CD4-positive, alpha-beta T cell treated with Interleukin-10 for 1 hour (primary cell): ENCODE measurements at regions not wholly inside any gene's neighbourhood (a gene's known extent, or its start where the extent isn't known, plus 50 kb on each side); places are given as distances from the start of the nearest gene placed in this dataset.

Experiments used
- DNase-seq: peaks from one replicate; pipeline ENCODE4 v3.0.0-alpha.2; 2020

GRCh38 chr3:59442046-59442445 is 392.2 kb upstream of the CFAP20DC start:
- no peak for DNase-seq

GRCh38 chr3:59440285-59441028 is 390.6 kb upstream of the CFAP20DC start:
- DNase-seq = no peak

- DNase-seq = no peak
Observed at GRCh38 chr3:59438492-59438891, 388.7 kb upstream of the CFAP20DC start.

GRCh38 chr3:59436164-59436958 is 386.5 kb upstream of the CFAP20DC start:
- DNase-seq = peak; percentile 26

- no peak for DNase-seq
Observed at GRCh38 chr3:59433546-59433945, 383.7 kb upstream of the CFAP20DC start.

GRCh38 chr3:59432665-59433064 is 382.8 kb upstream of the CFAP20DC start:
- no peak for DNase-seq

- DNase-seq = no peak
Observed at GRCh38 chr3:59430341-59430740, 380.5 kb upstream of the CFAP20DC start.

GRCh38 chr3:59429198-59429597 is 379.4 kb upstream of the CFAP20DC start:
- no peak for DNase-seq

- DNase-seq = peak; percentile 21
Observed at GRCh38 chr3:59426821-59427565, 377.2 kb upstream of the CFAP20DC start.

- peak; percentile 53 for DNase-seq
Observed at GRCh38 chr3:59425942-59426341, 376.1 kb upstream of the CFAP20DC start.

GRCh38 chr3:59425371-59425770 is 375.5 kb upstream of the CFAP20DC start:
- DNase-seq = no peak

GRCh38 chr3:59424268-59425010 is 374.6 kb upstream of the CFAP20DC start:
- peak; percentile 70 for DNase-seq

GRCh38 chr3:59423707-59424106 is 373.9 kb upstream of the CFAP20DC start:
- DNase-seq = no peak

- DNase-seq = no peak
Observed at GRCh38 chr3:59422312-59422711, 372.5 kb upstream of the CFAP20DC start.

- DNase-seq = no peak
Observed at GRCh38 chr3:59418836-59419235, 369.0 kb upstream of the CFAP20DC start.

- DNase-seq = no peak
Observed at GRCh38 chr3:59412516-59412915, 362.7 kb upstream of the CFAP20DC start.

GRCh38 chr3:59411694-59412093 is 361.9 kb upstream of the CFAP20DC start:
- DNase-seq = no peak

GRCh38 chr3:59411186-59411585 is 361.4 kb upstream of the CFAP20DC start:
- DNase-seq = no peak

- no peak for DNase-seq
Observed at GRCh38 chr3:59408047-59408624, 358.3 kb upstream of the CFAP20DC start.

GRCh38 chr3:59407425-59407824 is 357.6 kb upstream of the CFAP20DC start:
- no peak for DNase-seq

GRCh38 chr3:59406943-59407342 is 357.1 kb upstream of the CFAP20DC start:
- no peak for DNase-seq

GRCh38 chr3:59404851-59405250 is 355.0 kb upstream of the CFAP20DC start:
- no peak for DNase-seq
